ENCODE measurements at regions not wholly inside any gene's neighbourhood (a gene's known extent, or its start where the extent isn't known, plus 50 kb on each side); places are given as distances from the start of the nearest gene placed in this dataset.

DNA sequence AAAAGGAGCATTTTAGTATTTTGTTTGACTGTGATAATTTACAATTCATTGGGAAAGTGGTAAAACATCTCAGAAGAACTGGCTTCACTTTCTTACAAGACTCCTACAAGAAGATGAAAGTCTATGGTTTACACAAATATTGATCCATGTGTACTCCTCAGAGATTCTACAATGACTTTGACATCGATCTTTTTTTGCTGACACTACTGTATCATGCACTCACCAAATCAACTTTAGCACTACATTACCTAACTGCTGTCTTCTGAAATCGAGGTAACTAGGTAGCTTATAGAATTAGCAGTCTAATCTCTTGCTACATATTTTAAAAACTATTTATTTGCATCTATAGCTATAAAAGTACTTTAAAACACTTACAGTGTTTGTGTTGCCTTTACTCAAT is 757.6 kb downstream of the TBL1XR1 start:
- no peak for FAIRE-seq

More for the DNA sequence above, 757.6 kb downstream of the TBL1XR1 start:
- Histone ChIP-seq H3K9ac (ENCODE audit: insufficient read depth in 1 of 2, low read depth in 2 of 2, low read length in 2 of 2) (no peak overlapping the region), H3K36me3 (ENCODE audit: control insufficient read depth, insufficient read depth, low read length) (no peaks in the 10 kb centered on the region), H4K20me1 (replicated peaks; ENCODE audit: control insufficient read depth, insufficient read depth, low read length) (no peaks in the 10 kb centered on the region), H3K27me3 (ENCODE audit: control insufficient read depth in 2 of 2, insufficient read depth in 2 of 2, low read length in 2 of 2) (no peaks in the 10 kb centered on the region), H3K9me1 (ENCODE audit: control insufficient read depth, insufficient read depth, low read length) (no peaks in the 10 kb centered on the region), H2AFZ (ENCODE audit: low read depth, low read length) (no peak overlapping the region), H3K27ac (ENCODE audit: extremely low read depth, low read depth, low read length) (no peak overlapping the region), H3K4me2 (ENCODE audit: insufficient read depth, low read length) (no peak overlapping the region), H3K4me1 (replicated peaks in 1 of 2; ENCODE audit: control insufficient read depth in 2 of 2, insufficient read depth in 2 of 2, low read length in 2 of 2) (no peaks in the 10 kb centered on the region), H3K4me3 (no peak overlapping the region), H3K9me3 (replicated peaks; ENCODE audit: control insufficient read depth, insufficient read depth, low read depth, low read length) (no peaks in the 10 kb centered on the region), H3K79me2 (ENCODE audit: control insufficient read depth, insufficient read depth, low read length) (no peaks in the 10 kb centered on the region)
- TF ChIP-seq ARHGAP35 (IDR thresholded peaks at IDR 0.05; ENCODE audit: partially characterized antibody) (no peak), RFX7 (CRISPR knock-in tag; IDR thresholded peaks at IDR 0.05) (no peak), FOXA1 (IDR thresholded peaks at IDR 0.05; ENCODE audit: borderline replicate concordance) (no peak), TFAM (CRISPR knock-in tag; conservative IDR thresholded peaks at IDR 0.05) (no peak), SMAD3 (CRISPR knock-in tag; conservative IDR thresholded peaks at IDR 0.05) (no peak), ZBTB8A (IDR thresholded peaks at IDR 0.05; ENCODE audit: partially characterized antibody) (no peak), IRF2 (CRISPR knock-in tag; IDR thresholded peaks at IDR 0.05) (no peak), PCBP1 (IDR thresholded peaks at IDR 0.05; ENCODE audit: low read depth, low read length, poor library complexity, severe bottlenecking) (no peak), ZNF184 (CRISPR knock-in tag; IDR thresholded peaks at IDR 0.05) (no peak), ZFX (CRISPR knock-in tag; IDR thresholded peaks at IDR 0.05) (no peak), CBX3 (IDR thresholded peaks at IDR 0.05; ENCODE audit: borderline replicate concordance in 1 of 2, low read length in 2 of 2) (no peak)
- TF ChIP-seq, protein P1, sequence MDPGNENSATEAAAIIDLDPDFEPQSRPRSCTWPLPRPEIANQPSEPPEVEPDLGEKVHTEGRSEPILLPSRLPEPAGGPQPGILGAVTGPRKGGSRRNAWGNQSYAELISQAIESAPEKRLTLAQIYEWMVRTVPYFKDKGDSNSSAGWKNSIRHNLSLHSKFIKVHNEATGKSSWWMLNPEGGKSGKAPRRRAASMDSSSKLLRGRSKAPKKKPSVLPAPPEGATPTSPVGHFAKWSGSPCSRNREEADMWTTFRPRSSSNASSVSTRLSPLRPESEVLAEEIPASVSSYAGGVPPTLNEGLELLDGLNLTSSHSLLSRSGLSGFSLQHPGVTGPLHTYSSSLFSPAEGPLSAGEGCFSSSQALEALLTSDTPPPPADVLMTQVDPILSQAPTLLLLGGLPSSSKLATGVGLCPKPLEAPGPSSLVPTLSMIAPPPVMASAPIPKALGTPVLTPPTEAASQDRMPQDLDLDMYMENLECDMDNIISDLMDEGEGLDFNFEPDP (CRISPR knock-in tag; IDR thresholded peaks at IDR 0.05), result no peak
- TF ChIP-seq, protein P2, sequence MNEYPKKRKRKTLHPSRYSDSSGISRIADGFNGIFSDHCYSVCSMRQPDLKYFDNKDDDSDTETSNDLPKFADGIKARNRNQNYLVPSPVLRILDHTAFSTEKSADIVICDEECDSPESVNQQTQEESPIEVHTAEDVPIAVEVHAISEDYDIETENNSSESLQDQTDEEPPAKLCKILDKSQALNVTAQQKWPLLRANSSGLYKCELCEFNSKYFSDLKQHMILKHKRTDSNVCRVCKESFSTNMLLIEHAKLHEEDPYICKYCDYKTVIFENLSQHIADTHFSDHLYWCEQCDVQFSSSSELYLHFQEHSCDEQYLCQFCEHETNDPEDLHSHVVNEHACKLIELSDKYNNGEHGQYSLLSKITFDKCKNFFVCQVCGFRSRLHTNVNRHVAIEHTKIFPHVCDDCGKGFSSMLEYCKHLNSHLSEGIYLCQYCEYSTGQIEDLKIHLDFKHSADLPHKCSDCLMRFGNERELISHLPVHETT (CRISPR knock-in tag; conservative IDR thresholded peaks at IDR 0.05 in 1 of 2, IDR thresholded peaks at IDR 0.05 in 1 of 2), result no peak
- TF ChIP-seq, protein P3, sequence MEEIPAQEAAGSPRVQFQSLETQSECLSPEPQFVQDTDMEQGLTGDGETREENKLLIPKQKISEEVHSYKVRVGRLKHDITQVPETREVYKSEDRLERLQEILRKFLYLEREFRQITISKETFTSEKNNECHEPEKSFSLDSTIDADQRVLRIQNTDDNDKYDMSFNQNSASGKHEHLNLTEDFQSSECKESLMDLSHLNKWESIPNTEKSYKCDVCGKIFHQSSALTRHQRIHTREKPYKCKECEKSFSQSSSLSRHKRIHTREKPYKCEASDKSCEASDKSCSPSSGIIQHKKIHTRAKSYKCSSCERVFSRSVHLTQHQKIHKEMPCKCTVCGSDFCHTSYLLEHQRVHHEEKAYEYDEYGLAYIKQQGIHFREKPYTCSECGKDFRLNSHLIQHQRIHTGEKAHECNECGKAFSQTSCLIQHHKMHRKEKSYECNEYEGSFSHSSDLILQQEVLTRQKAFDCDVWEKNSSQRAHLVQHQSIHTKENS (CRISPR knock-in tag; IDR thresholded peaks at IDR 0.05), result no peak
- TF ChIP-seq, protein P4, sequence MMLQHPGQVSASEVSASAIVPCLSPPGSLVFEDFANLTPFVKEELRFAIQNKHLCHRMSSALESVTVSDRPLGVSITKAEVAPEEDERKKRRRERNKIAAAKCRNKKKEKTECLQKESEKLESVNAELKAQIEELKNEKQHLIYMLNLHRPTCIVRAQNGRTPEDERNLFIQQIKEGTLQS (IDR thresholded peaks at IDR 0.05), result no peak
- TF ChIP-seq, protein P4 (CRISPR knock-in tag; conservative IDR thresholded peaks at IDR 0.05), result no peak
- TF ChIP-seq, protein P5, sequence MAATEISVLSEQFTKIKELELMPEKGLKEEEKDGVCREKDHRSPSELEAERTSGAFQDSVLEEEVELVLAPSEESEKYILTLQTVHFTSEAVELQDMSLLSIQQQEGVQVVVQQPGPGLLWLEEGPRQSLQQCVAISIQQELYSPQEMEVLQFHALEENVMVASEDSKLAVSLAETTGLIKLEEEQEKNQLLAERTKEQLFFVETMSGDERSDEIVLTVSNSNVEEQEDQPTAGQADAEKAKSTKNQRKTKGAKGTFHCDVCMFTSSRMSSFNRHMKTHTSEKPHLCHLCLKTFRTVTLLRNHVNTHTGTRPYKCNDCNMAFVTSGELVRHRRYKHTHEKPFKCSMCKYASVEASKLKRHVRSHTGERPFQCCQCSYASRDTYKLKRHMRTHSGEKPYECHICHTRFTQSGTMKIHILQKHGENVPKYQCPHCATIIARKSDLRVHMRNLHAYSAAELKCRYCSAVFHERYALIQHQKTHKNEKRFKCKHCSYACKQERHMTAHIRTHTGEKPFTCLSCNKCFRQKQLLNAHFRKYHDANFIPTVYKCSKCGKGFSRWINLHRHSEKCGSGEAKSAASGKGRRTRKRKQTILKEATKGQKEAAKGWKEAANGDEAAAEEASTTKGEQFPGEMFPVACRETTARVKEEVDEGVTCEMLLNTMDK (IDR thresholded peaks at IDR 0.05; ENCODE audit: borderline replicate concordance, insufficient read depth, low read depth, low read length, poor library complexity, severe bottlenecking), result no peak
- CTCF ChIA-PET (ENCODE audit: low intra/inter-chr PET ratio), result no interaction called here
- intact Hi-C loops (cut with micrococcal nuclease), result no loop called here
- no TSS peak for BruUV-seq (replicated peaks)
- POLR2A ChIA-PET, result no interaction called here
- in situ Hi-C loops (cut with MboI), result no loop called here
- DNase-seq (ENCODE audit: extremely low read depth in 1 of 4, low spot score in 3 of 4), result no peak
- no peak for ATAC-seq
- 0% methylated on average over 2 of the region's 2 CpGs for WGBS (ENCODE audit: insufficient coverage, low coverage, missing lambda C conversion rate)

All from K562 (cell line).